ENCODE measurements at regions not wholly inside any gene's neighbourhood (a gene's known extent, or its start where the extent isn't known, plus 50 kb on each side); places are given as distances from the start of the nearest gene placed in this dataset.

- TF ChIP-seq CTCF (IDR thresholded peaks at IDR 0.05 in 2 of 3, conservative IDR thresholded peaks at IDR 0.05 in 1 of 3; ENCODE audit: borderline replicate concordance in 1 of 3, insufficient read depth in 1 of 3, low read depth in 2 of 3, low read length in 2 of 3) (no peak), EZH2phosphoT487 (IDR thresholded peaks at IDR 0.05; ENCODE audit: borderline replicate concordance) (no peak), ATF3 (IDR thresholded peaks at IDR 0.05) (no peak), YY1 (IDR thresholded peaks at IDR 0.05; ENCODE audit: extremely low read depth, insufficient replicate concordance, low read depth, low read length) (no peak), SP1 (IDR thresholded peaks at IDR 0.05; ENCODE audit: low read depth) (no peak), CEBPB (IDR thresholded peaks at IDR 0.05; ENCODE audit: low read depth) (no peak), POLR2A (IDR thresholded peaks at IDR 0.05; ENCODE audit: borderline replicate concordance, extremely low read depth, insufficient read depth, insufficient read length) (no peak), POLR2AphosphoS5 (IDR thresholded peaks at IDR 0.05; ENCODE audit: low read depth, low read length) (no peak), ZBTB33 (IDR thresholded peaks at IDR 0.05; ENCODE audit: extremely low read depth, insufficient replicate concordance, low read length) (no peak), EZH2 (IDR thresholded peaks at IDR 0.05) (no peak), MAX (IDR thresholded peaks at IDR 0.05) (no peak)
These were observed 389.1 kb downstream of the GADD45G start for GRCh38 chr9:89993678-89994630.
